ENCODE measurements at regions not wholly inside any gene's neighbourhood (a gene's known extent, or its start where the extent isn't known, plus 50 kb on each side); places are given as distances from the start of the nearest gene placed in this dataset.

DNA sequence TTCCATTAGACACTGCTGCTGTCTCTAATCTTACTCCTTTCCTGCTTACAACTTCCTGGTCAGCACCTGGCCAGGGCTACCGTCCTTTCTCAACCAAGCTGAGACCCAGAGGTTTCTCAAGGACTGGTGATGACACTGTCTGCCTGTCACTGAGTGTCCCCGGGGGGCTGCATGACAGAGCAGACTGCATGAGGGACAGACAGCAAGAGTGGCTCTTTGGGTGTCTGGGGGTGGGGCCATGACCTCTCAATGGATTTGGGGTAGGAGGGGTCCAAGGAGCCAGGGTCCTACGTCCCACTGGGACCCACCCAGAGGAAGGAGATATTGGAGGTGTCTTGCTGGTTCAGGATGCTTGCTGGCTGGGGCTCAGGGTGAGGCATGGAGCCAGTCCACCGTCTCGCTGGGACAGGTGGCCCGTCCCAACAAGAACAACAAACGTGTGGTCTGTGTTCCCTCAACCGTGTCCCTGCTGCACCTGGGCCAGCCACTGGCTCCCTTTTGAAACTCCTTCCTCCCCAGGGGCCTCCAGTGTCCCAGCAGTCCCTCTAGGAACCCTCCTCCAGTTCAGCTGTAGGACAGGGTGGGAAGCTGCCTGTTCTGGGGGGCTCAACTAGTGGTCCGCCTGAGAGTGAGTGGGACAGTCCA, 344.6 kb upstream of the AJAP1 start:
- TF ChIP-seq, protein P1, sequence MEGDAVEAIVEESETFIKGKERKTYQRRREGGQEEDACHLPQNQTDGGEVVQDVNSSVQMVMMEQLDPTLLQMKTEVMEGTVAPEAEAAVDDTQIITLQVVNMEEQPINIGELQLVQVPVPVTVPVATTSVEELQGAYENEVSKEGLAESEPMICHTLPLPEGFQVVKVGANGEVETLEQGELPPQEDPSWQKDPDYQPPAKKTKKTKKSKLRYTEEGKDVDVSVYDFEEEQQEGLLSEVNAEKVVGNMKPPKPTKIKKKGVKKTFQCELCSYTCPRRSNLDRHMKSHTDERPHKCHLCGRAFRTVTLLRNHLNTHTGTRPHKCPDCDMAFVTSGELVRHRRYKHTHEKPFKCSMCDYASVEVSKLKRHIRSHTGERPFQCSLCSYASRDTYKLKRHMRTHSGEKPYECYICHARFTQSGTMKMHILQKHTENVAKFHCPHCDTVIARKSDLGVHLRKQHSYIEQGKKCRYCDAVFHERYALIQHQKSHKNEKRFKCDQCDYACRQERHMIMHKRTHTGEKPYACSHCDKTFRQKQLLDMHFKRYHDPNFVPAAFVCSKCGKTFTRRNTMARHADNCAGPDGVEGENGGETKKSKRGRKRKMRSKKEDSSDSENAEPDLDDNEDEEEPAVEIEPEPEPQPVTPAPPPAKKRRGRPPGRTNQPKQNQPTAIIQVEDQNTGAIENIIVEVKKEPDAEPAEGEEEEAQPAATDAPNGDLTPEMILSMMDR (IDR thresholded peaks at IDR 0.05; ENCODE audit: low read depth, low read length), result no peak
- no peak overlapping the region for H3K4me3 ChIP-seq (ENCODE audit: low read depth, low read length)

DNA sequence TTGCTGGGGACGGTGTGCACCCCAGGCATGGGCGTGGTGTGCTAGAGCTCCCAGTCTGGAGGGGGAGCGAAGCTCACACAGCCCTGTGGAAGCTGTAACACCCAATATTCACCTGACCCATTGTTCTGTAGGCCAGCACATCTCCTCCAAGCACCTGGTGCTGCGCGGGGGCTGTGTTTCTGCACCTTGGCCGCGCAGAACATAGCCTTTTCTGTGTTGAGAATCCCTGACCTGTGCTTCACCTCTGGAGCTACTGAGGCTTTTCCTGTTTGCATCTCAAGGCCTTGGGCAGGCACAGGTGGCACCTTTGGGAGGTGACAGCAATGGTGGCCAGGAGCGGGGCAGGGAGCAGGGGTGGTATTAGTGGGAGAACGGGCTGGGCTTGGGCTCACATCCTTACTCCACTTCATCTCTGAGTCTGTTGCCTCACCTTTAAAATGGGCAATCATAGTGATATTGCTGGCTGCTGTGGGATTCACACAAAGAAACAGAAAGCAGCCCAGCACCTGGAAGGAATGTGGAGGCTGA, 343.9 kb upstream of the AJAP1 start:
- no peak overlapping the region for H3K4me3 ChIP-seq (ENCODE audit: low read depth, low read length)
- TF ChIP-seq, protein P1 (IDR thresholded peaks at IDR 0.05; ENCODE audit: low read depth, low read length), result no peak

DNA sequence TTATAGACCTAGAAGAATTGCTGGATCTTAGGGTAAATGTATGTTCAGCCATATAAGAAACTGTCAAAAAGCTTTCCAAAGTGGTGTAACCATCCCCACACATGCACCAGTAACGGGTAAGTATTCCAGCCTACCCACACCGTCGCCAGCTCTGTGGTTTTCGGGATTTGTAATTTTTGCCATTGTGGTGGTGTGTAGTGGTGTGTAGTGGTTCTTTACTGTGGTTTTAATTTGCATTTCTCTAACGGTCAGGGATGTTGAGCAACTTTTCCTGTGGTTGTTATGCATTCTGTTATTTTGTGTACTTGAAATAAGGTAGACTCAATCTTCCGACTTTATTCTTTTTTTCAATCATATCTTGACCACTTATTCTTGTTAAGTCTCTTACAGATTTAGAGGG, 342.4 kb upstream of the AJAP1 start:
- TF ChIP-seq, protein P1 (IDR thresholded peaks at IDR 0.05; ENCODE audit: low read depth, low read length), result no peak
- H3K4me3 ChIP-seq (ENCODE audit: low read depth, low read length), result no peak overlapping the region

DNA sequence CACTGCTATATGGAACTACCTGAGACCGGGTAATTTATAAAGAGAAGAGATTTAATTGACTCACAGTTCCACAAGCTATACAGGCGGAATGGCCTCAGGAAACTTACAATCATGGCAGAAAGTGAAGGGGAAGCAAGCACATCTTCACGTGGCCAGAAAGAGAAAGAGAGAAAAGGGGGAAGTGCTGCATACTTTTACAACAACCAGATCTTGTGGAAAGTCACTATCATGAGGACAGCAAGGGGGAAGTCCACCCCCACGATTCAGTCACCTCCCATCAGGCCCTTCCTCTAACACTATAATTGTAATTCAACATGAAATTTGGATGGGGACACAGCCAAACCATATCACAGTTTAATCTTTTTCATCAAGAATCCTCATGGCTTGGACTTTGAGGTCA, 339.2 kb upstream of the AJAP1 start:
- H3K4me3 ChIP-seq (ENCODE audit: low read depth, low read length), result no peak overlapping the region
- TF ChIP-seq, protein P1 (IDR thresholded peaks at IDR 0.05; ENCODE audit: low read depth, low read length), result no peak

DNA sequence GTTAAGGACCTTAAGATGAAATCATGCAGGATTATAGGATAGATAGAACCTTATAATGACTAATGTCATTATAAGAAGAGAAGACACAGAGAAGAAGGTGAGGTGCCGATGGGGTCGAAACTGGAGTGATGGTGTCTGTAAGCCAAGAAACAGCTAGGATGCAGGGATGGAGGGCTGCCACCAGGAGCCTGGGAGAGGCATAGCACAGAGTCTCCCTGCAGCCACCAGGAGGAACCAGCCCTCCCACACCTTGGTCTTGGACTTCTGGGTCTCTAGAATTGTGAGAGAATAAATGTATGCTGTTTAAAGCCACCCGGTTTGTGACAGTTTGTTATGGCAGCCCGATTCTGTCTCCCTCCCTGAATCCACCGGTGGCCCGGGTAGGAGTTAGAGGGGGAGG, 337.2 kb upstream of the AJAP1 start:
- no peak overlapping the region for H3K4me3 ChIP-seq (ENCODE audit: low read depth, low read length)
- TF ChIP-seq, protein P1 (IDR thresholded peaks at IDR 0.05; ENCODE audit: low read depth, low read length), result no peak

DNA sequence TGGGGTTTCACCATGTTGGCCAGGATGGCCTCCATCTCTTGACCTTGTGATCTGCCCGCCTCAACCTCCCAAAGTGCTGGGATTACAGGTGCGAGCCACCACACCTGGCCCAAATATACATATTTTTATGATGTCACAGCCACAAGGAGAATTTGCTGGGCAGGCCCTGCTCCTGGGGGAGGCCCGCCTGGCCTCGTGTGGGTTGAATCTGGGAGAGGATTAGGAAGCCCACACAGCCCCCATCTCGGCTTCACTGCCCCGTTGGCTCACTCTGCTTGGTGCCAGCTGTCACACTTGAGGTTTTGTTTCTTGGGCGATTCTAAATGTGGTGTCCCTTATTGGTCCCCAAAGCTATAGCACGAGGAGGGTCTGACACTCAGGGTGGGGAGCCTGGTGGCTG, 335.7 kb upstream of the AJAP1 start:
- TF ChIP-seq, protein P1 (IDR thresholded peaks at IDR 0.05; ENCODE audit: low read depth, low read length), result no peak
- H3K4me3 ChIP-seq (ENCODE audit: low read depth, low read length), result no peak overlapping the region

DNA sequence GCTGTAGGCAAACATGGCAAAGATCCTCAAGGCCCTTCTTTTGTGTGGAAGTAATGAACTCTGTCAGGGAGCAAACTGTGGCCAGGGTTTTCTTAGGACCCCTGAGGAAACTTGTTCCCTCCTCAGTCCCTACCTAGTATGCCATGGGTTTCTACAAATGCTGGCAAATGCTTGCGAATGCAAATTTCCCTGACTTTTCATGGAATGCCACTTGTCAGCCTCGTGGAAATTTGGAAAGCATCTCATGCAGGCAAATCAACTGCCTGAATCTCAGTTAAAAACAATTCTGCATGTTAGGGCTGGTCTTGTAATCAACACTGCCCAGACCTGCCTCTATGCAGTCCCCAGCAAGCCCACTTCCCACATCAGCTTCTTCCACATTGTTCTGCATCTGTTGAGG, 334.9 kb upstream of the AJAP1 start:
- no peak overlapping the region for H3K4me3 ChIP-seq (ENCODE audit: low read depth, low read length)
- TF ChIP-seq, protein P1 (IDR thresholded peaks at IDR 0.05; ENCODE audit: low read depth, low read length), result no peak
